ENCODE measurements at regions not wholly inside any gene's neighbourhood (a gene's known extent, or its start where the extent isn't known, plus 50 kb on each side); places are given as distances from the start of the nearest gene placed in this dataset.

DNA sequence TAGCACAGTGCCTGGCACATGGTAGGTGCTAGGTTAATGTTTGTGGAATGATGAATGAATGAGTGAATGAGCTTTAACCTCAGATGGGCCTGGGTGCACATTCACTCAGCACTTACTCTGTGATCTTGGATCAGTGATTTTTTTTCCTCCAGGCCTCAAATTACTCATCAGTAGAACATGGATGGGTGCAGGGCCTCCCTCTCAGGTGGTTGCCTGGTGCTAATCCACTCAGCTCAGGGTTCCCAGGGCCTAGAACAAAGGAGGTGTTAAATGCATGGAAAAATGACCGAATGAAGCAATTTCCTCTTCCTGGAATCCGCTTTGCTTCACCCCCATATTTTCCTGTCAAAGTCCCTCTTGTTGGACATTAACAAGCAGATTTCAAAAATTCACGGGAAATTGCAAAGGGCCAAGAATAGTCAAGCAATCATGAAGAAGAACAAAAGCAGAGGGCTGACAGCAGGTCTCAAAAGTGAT is 93.5 kb downstream of the MYEOV start:
- H3K4me3 ChIP-seq (ENCODE audit: low read depth, low read length): no peak overlapping the region
- DNase-seq (ENCODE audit: low read depth): no peak
- TF ChIP-seq, protein P1, sequence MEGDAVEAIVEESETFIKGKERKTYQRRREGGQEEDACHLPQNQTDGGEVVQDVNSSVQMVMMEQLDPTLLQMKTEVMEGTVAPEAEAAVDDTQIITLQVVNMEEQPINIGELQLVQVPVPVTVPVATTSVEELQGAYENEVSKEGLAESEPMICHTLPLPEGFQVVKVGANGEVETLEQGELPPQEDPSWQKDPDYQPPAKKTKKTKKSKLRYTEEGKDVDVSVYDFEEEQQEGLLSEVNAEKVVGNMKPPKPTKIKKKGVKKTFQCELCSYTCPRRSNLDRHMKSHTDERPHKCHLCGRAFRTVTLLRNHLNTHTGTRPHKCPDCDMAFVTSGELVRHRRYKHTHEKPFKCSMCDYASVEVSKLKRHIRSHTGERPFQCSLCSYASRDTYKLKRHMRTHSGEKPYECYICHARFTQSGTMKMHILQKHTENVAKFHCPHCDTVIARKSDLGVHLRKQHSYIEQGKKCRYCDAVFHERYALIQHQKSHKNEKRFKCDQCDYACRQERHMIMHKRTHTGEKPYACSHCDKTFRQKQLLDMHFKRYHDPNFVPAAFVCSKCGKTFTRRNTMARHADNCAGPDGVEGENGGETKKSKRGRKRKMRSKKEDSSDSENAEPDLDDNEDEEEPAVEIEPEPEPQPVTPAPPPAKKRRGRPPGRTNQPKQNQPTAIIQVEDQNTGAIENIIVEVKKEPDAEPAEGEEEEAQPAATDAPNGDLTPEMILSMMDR (IDR thresholded peaks at IDR 0.05; ENCODE audit: insufficient read depth, low read length): no peak

DNA sequence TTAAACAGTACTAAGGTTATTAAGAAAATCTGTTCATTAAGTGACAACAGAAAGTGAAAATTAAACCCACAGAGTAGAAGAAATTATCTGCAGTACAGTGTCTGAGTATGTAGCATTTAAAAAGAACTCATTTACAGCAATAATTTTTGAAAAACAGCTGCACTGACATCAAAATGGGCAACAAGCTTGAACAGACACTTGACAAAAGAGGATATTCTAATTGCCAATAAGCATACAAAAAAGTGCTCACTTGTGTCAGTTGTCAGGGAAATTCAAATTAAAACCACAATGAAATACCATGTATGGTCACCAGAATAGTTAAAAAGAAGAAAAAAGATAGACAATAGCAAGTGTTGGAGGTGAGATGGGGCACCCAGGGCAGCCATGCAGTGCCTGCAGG is 93.3 kb upstream of the LINC01488 start:
- H3K4me3 ChIP-seq (ENCODE audit: low read depth, low read length): no peak overlapping the region
- TF ChIP-seq, protein P1 (IDR thresholded peaks at IDR 0.05; ENCODE audit: insufficient read depth, low read length): no peak
- DNase-seq (ENCODE audit: low read depth): no peak

DNA sequence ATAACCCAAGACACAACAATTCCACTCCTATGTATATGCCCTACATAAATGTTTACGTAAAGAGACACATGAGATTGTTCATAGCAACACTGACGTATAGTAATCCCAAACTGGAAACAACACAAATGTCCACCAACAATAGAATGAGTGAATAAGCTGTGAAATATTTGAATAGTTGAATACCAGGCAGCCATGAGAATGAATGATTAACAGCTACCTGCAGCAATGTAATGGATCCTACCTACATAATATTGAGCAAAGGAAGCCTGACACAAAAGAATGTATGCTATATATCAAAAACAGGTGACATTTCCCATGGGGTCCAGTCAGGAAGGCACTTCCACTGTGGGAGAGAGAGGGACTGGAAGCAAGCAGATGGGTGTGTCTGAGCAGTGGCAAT is 92.8 kb upstream of the LINC01488 start:
- TF ChIP-seq, protein P1 (IDR thresholded peaks at IDR 0.05; ENCODE audit: insufficient read depth, low read length): no peak
- DNase-seq (ENCODE audit: low read depth): no peak
- H3K4me3 ChIP-seq (ENCODE audit: low read depth, low read length): no peak overlapping the region

DNA sequence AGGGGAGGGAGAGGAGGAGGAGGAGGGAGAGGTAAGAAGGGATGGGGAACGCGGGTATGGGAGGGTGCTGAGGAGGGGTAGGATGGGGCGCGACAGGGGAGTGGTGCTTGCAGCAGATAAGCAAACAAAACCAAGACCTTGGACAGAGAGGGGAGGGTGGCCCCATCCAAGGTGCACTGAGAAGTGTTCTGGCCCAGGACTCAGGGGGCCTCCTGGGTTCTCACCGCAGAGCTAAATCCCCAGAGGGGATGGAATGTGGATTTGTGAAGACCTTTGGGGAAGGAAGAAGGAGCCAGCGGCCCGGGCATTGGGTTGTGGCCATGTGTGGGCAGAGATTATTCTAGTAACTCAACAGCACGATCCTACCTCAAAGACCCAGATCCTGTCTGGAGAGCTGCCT is 90.9 kb upstream of the LINC01488 start:
- DNase-seq (ENCODE audit: low read depth): no peak
- TF ChIP-seq, protein P1 (IDR thresholded peaks at IDR 0.05; ENCODE audit: insufficient read depth, low read length): no peak
- H3K4me3 ChIP-seq (ENCODE audit: low read depth, low read length): no peak overlapping the region

DNA sequence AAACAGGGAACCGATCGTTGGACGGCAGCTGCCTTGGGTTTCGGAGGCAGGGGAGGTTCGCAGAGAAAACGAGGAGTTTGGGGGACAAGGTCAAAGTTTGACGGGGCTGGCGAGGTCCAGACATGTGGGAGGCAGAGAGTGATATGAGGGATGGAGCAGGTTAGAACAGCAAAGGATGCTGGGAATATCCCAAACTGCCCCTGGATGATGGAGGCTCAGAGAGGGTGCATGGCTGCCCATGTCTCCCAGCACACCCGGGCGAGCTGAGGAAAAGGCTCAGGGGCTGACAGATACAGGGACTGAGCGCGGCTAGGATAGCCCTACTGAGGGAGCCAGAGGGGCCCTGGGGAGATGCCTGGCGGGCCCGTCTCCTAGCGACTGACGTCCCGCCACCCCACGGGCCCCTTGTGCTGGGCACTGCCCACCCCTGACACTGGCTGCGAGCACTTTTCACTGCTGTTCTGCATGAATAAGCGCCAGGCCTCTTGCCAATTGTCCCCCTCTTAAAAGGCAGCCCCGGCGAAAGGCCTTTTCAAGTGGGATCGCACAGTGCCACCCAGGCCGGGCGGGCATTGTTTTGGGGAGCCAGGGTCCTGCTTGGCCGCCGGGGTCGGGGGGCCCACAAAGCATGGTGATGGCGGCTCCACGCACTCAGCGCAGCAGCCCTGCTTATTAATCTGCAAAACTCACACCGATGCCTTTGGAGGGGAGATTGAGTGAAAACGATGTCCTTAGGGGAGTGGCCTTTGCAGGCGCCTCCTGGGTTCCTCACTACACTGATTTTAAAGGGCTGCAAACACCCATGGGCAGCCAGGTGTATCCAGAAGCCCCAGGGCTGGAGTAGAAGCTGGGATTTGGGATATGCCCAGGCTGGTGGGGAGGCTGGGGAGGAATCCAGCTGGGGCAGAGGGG is 90.0 kb upstream of the LINC01488 start:
- no peak for DNase-seq (ENCODE audit: low read depth)
- TF ChIP-seq, protein P1 (IDR thresholded peaks at IDR 0.05; ENCODE audit: insufficient read depth, low read length): no peak
- H3K4me3 ChIP-seq (ENCODE audit: low read depth, low read length): no peak overlapping the region

DNA sequence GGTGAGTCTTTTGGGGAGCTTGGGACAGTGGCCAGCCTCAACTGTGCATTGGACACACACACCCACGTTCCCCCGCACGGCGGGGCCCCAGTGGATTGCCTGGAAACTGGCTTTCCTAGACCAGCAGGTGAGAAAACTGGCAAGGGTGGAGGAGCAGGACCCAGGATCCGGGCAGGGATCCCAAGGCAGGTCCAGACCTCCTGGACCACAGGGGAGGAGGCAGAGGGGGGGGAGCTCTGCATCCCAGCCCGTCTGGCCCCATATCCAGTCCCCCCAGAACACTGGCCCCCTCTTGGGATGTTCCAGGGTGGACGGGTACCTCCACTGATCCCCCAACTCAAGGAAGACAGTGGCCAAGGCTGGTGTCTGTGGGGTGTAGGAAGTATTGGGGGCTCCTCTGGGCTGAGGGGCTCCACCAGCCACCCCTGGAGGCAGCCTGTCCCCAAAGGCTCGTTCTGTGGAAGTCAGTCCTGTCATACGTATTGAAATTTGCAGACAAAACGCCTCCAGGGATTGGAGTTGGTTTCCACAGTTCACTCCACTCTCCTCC is 89.3 kb upstream of the LINC01488 start:
- H3K4me3 ChIP-seq (ENCODE audit: low read depth, low read length): no peak overlapping the region
- TF ChIP-seq, protein P1 (IDR thresholded peaks at IDR 0.05; ENCODE audit: insufficient read depth, low read length): no peak
- no peak for DNase-seq (ENCODE audit: low read depth)
